ENCODE measurements at regions not wholly inside any gene's neighbourhood (a gene's known extent, or its start where the extent isn't known, plus 50 kb on each side); places are given as distances from the start of the nearest gene placed in this dataset.

- Histone ChIP-seq H3K27ac (ENCODE audit: low read depth in 1 of 2, low read length in 1 of 2) (peak overlapping the region in 1 of 2 donors; percentile 22), H3K4me3 (no peak overlapping the region), H3K27me3 (ENCODE audit: control insufficient read depth in 3 of 3, insufficient read depth in 3 of 3, low read length in 2 of 3) (peaks cover 0 to 3% (median 0%) of the 10 kb centered on the region in 3 donors), H3K9me3 (ENCODE audit: control insufficient read depth in 4 of 4, insufficient read depth in 3 of 4, low read length in 3 of 4) (peaks cover 0 to 4% (median 2%) of the 10 kb centered on the region in 4 donors), H3K36me3 (ENCODE audit: control insufficient read depth in 4 of 4, insufficient read depth in 4 of 4, low read length in 4 of 4) (no peaks in the 10 kb centered on the region), H3K4me1 (ENCODE audit: control insufficient read depth in 5 of 5, insufficient read depth in 5 of 5, low read length in 5 of 5) (peaks cover 0 to 2% (median 0%) of the 10 kb centered on the region in 5 donors), H3K9ac (ENCODE audit: insufficient read depth in 1 of 2, low read length in 2 of 2) (no peak overlapping the region)
- TF ChIP-seq CTCF (IDR thresholded peaks at IDR 0.05; ENCODE audit: control extremely low read depth, extremely low read depth): no peak
- DNase-seq (peak in 1 of 3 donors; percentile 13), ATAC-seq (ENCODE audit: insufficient read depth, low FRiP score) (peak; percentile 86)
- 11 to 18% methylated on average over 5 of the region's 5 CpGs for WGBS, 2 donors
These were observed 1176.7 kb downstream of the NLGN4X start for GRCh38 chrX:5051831-5052491.

- DNase-seq (no peak), ATAC-seq (ENCODE audit: insufficient read depth, low FRiP score) (no peak)
- Histone ChIP-seq H3K4me3 (no peak overlapping the region), H3K4me1 (ENCODE audit: control insufficient read depth in 5 of 5, insufficient read depth in 5 of 5, low read length in 5 of 5) (no peaks in the 10 kb centered on the region), H3K9me3 (ENCODE audit: control insufficient read depth in 4 of 4, insufficient read depth in 3 of 4, low read length in 3 of 4) (no peaks in the 10 kb centered on the region), H3K27me3 (ENCODE audit: control insufficient read depth in 3 of 3, insufficient read depth in 3 of 3, low read length in 2 of 3) (peaks cover 0 to 8% (median 0%) of the 10 kb centered on the region in 3 donors), H3K36me3 (ENCODE audit: control insufficient read depth in 4 of 4, insufficient read depth in 4 of 4, low read length in 4 of 4) (no peaks in the 10 kb centered on the region), H3K9ac (ENCODE audit: insufficient read depth in 1 of 2, low read length in 2 of 2) (no peak overlapping the region), H3K27ac (ENCODE audit: low read depth in 1 of 2, low read length in 1 of 2) (no peak overlapping the region)
- no peak for TF ChIP-seq CTCF (IDR thresholded peaks at IDR 0.05; ENCODE audit: control extremely low read depth, extremely low read depth)
- WGBS, 2 donors: 90 to 97% methylated on average over 3 of the region's 3 CpGs
These were observed 1186.1 kb downstream of the NLGN4X start for GRCh38 chrX:5042563-5042962.

GRCh38 chrX:5031792-5032191 lies 1196.9 kb downstream of the NLGN4X start:
- Histone ChIP-seq H3K9me3 (ENCODE audit: control insufficient read depth in 4 of 4, insufficient read depth in 3 of 4, low read length in 3 of 4) (peaks cover 0 to 1% (median 0%) of the 10 kb centered on the region in 4 donors), H3K36me3 (ENCODE audit: control insufficient read depth in 4 of 4, insufficient read depth in 4 of 4, low read length in 4 of 4) (no peaks in the 10 kb centered on the region), H3K27ac (ENCODE audit: low read depth in 1 of 2, low read length in 1 of 2) (no peak overlapping the region), H3K4me1 (ENCODE audit: control insufficient read depth in 5 of 5, insufficient read depth in 5 of 5, low read length in 5 of 5) (no peaks in the 10 kb centered on the region), H3K27me3 (ENCODE audit: control insufficient read depth in 3 of 3, insufficient read depth in 3 of 3, low read length in 2 of 3) (peaks cover 0 to 6% (median 0%) of the 10 kb centered on the region in 3 donors), H3K9ac (ENCODE audit: insufficient read depth in 1 of 2, low read length in 2 of 2) (no peak overlapping the region), H3K4me3 (no peak overlapping the region)
- DNase-seq (no peak), ATAC-seq (ENCODE audit: insufficient read depth, low FRiP score) (no peak)
- 92 to 95% methylated on average over 7 of the region's 7 CpGs for WGBS, 2 donors
- no peak for TF ChIP-seq CTCF (IDR thresholded peaks at IDR 0.05; ENCODE audit: control extremely low read depth, extremely low read depth)

- Histone ChIP-seq H3K36me3 (ENCODE audit: control insufficient read depth in 4 of 4, insufficient read depth in 4 of 4, low read length in 4 of 4) (no peaks in the 10 kb centered on the region), H3K27ac (ENCODE audit: low read depth in 1 of 2, low read length in 1 of 2) (no peak overlapping the region), H3K27me3 (ENCODE audit: control insufficient read depth in 3 of 3, insufficient read depth in 3 of 3, low read length in 2 of 3) (peaks cover 0 to 24% (median 0%) of the 10 kb centered on the region in 3 donors), H3K9ac (ENCODE audit: insufficient read depth in 1 of 2, low read length in 2 of 2) (no peak overlapping the region), H3K4me1 (ENCODE audit: control insufficient read depth in 5 of 5, insufficient read depth in 5 of 5, low read length in 5 of 5) (no peaks in the 10 kb centered on the region), H3K9me3 (ENCODE audit: control insufficient read depth in 4 of 4, insufficient read depth in 3 of 4, low read length in 3 of 4) (no peaks in the 10 kb centered on the region), H3K4me3 (no peak overlapping the region)
- WGBS, 2 donors: 77 to 78% methylated on average over 2 of the region's 2 CpGs
- DNase-seq (no peak), ATAC-seq (ENCODE audit: insufficient read depth, low FRiP score) (no peak)
- TF ChIP-seq CTCF (IDR thresholded peaks at IDR 0.05; ENCODE audit: control extremely low read depth, extremely low read depth): no peak
These were observed 1213.2 kb downstream of the NLGN4X start for GRCh38 chrX:5015451-5015850.

Measured in lung (tissue), 11 donors.